ENCODE measurements at regions not wholly inside any gene's neighbourhood (a gene's known extent, or its start where the extent isn't known, plus 50 kb on each side); places are given as distances from the start of the nearest gene placed in this dataset.
"Not testable (repeated sequence)": the region's sequence is repeated elsewhere in the genome, so short reads cannot be mapped to it uniquely, and the experiment has no call there.

DNA sequence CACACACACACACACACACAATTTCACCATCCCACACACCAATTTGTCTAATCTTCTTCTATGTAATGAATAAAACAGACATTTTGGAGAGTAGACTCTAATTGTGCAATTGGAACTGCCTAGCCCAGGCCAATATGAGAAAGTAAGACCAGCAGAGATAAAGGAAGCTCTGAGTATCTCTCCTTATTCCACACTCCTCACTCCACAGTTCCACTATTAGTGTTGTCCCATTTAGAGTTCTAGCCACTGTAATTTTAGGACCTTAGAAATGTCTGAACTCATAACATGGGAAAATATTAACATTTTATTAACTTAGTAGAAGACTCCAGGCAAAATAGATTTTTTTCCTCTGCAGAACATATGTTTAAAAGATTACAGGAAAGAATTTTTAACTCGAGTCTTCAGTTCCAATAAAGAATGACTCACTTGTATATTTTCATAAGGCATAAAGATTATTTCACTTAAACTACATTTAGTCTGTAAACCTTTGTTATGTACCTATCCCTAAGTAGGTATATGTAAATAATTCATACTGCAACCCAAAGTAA is 297.6 kb upstream of the INTU start:
- no peak for DNase-seq
- no peak for TF ChIP-seq POLR2A (IDR thresholded peaks at IDR 0.05)
- TF ChIP-seq, protein P1, sequence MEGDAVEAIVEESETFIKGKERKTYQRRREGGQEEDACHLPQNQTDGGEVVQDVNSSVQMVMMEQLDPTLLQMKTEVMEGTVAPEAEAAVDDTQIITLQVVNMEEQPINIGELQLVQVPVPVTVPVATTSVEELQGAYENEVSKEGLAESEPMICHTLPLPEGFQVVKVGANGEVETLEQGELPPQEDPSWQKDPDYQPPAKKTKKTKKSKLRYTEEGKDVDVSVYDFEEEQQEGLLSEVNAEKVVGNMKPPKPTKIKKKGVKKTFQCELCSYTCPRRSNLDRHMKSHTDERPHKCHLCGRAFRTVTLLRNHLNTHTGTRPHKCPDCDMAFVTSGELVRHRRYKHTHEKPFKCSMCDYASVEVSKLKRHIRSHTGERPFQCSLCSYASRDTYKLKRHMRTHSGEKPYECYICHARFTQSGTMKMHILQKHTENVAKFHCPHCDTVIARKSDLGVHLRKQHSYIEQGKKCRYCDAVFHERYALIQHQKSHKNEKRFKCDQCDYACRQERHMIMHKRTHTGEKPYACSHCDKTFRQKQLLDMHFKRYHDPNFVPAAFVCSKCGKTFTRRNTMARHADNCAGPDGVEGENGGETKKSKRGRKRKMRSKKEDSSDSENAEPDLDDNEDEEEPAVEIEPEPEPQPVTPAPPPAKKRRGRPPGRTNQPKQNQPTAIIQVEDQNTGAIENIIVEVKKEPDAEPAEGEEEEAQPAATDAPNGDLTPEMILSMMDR (IDR thresholded peaks at IDR 0.05) = no peak
- Histone ChIP-seq H3K27me3 (no peaks in the 10 kb centered on the region), H3K9me3 (replicated peaks in 1 of 3) (no peaks in the 10 kb centered on the region), H3K27ac (no peak overlapping the region), H3K36me3 (replicated peaks in 1 of 2) (no peaks in the 10 kb centered on the region), H3K4me3 (no peak overlapping the region), H3K4me1 (replicated peaks in 1 of 2) (no peaks in the 10 kb centered on the region)
- 43 to 53% (median 49%) methylated on average over 1 of the region's 1 CpG for WGBS, 4 donors
- intact Hi-C loops (cut with DNase I) = no loop called here

DNA sequence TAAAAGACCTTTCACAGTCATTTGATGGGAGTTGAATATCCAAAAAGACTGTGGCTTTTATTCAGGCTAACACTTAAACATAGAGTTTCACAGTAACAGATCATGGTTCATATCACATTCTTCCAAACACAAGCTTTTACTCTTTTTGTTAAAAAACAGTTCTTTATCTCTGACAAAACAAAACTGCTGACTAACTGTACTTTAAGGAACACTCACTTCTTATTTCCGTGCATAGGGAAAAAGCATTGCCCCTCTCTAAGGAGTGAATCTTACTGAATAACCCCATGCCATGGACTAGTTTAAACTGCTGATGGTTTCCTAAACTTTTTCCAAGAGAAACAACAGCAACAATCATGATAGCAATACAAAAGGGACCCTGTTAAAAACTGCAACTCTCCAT is 297.0 kb upstream of the INTU start:
- DNase-seq = no peak
- Histone ChIP-seq H3K27ac (no peak overlapping the region), H3K4me3 (no peak overlapping the region), H3K27me3 (no peaks in the 10 kb centered on the region), H3K4me1 (replicated peaks in 1 of 2) (no peaks in the 10 kb centered on the region), H3K9me3 (replicated peaks in 1 of 3) (no peaks in the 10 kb centered on the region), H3K36me3 (replicated peaks in 1 of 2) (no peaks in the 10 kb centered on the region)
- intact Hi-C loops (cut with DNase I) = no loop called here
- TF ChIP-seq, protein P1 (IDR thresholded peaks at IDR 0.05) = no peak
- no peak for TF ChIP-seq POLR2A (IDR thresholded peaks at IDR 0.05)
- WGBS, 4 donors = 53 to 67% (median 63%) methylated on average over 1 of the region's 1 CpG

DNA sequence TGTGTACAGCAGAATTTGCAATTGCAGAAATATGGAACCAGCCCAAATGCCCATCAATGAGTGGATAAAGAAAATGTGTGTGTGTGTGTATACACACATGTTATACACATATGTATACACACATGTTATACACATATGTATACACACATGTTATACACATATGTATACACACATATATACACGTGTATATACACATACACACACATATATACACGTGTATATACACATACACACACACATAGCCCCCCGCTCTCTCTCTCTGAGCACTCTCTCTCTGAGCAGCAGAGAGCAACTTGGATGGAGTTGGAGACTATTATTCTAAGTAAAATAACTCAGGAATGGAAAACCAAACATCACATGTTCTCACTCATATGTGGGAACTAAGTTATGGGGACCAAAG is 289.6 kb upstream of the INTU start:
- H3K9me3 ChIP-seq (replicated peaks in 1 of 3); H3K36me3 ChIP-seq (replicated peaks in 1 of 2); DNase-seq; H3K27ac ChIP-seq; intact Hi-C loops (cut with DNase I); H3K4me1 ChIP-seq (replicated peaks in 1 of 2); H3K27me3 ChIP-seq; H3K4me3 ChIP-seq: not testable (repeated sequence)
- 55 to 75% (median 63%) methylated on average over 3 of the region's 3 CpGs for WGBS, 4 donors

DNA sequence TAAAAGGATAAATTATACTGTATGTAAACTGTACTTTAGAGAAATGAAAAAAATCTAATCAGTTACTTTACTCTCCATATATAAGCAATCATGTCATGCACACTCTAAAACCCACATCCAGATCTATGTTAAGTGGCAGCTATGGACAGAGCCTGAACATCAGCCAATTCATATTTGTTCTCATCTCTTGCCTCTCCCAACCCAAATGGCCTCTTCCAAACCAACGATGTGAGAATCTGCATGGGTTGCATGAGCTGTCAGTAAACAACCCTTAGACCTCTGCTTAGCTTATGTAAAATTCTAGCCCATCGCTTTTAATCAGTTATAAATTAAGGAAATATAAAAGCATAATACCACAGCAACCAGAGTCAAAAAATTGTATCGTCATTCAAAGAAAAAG is 288.7 kb upstream of the INTU start:
- H3K27me3 ChIP-seq = no peaks in the 10 kb centered on the region
- 79 to 96% (median 86%) methylated on average over 3 of the region's 3 CpGs for WGBS, 4 donors
- no peak for TF ChIP-seq POLR2A (IDR thresholded peaks at IDR 0.05)
- TF ChIP-seq, protein P1 (IDR thresholded peaks at IDR 0.05) = no peak
- H3K4me3 ChIP-seq = no peak overlapping the region
- no peaks in the 10 kb centered on the region for H3K9me3 ChIP-seq (replicated peaks in 1 of 3)
- H3K27ac ChIP-seq = no peak overlapping the region
- intact Hi-C loops (cut with DNase I) = no loop called here
- no peaks in the 10 kb centered on the region for H3K4me1 ChIP-seq (replicated peaks in 1 of 2)
- no peak for DNase-seq
- no peaks in the 10 kb centered on the region for H3K36me3 ChIP-seq (replicated peaks in 1 of 2)

DNA sequence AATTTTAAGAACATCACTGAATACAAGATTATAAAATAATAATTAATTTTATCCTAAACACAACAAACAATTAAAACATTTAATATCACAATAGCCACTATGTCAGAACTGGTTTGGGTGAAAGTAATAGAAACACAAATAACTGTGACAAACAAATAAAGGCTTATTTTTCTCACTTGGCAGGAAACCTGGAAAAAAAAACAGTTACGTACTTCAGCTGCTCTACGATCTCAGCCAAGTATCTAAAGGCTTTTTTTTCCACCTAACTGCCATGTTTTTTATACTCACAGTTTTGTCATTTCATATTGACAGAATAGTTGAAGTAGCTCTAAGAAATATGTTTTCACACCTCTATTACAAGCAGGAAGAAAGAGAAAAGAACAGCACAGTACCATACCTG is 284.8 kb upstream of the INTU start:
- Histone ChIP-seq H3K4me3 (no peak overlapping the region), H3K4me1 (replicated peaks in 1 of 2) (no peaks in the 10 kb centered on the region), H3K9me3 (replicated peaks in 1 of 3) (no peaks in the 10 kb centered on the region), H3K36me3 (replicated peaks in 1 of 2) (no peaks in the 10 kb centered on the region), H3K27me3 (no peaks in the 10 kb centered on the region), H3K27ac (no peak overlapping the region)
- DNase-seq = no peak
- intact Hi-C loops (cut with DNase I) = no loop called here
- 57 to 78% (median 74%) methylated on average over 2 of the region's 2 CpGs for WGBS, 4 donors
- no peak for TF ChIP-seq POLR2A (IDR thresholded peaks at IDR 0.05)
- TF ChIP-seq, protein P1 (IDR thresholded peaks at IDR 0.05) = no peak
